ENCODE measurements at regions not wholly inside any gene's neighbourhood (a gene's known extent, or its start where the extent isn't known, plus 50 kb on each side); places are given as distances from the start of the nearest gene placed in this dataset.
"Not testable (repeated sequence)": the region's sequence is repeated elsewhere in the genome, so short reads cannot be mapped to it uniquely, and the experiment has no call there.

GRCh38 chr13:30520571-30520970 is 54.8 kb upstream of the HMGB1 start:
- no peak for DNase-seq

- DNase-seq = no peak
These were observed 57.5 kb upstream of the HMGB1 start for GRCh38 chr13:30523211-30523610.

GRCh38 chr13:30523817-30524216 is 58.1 kb upstream of the HMGB1 start:
- DNase-seq = not testable (repeated sequence)

- DNase-seq = peak; percentile 33
These were observed 59.5 kb upstream of the HMGB1 start for GRCh38 chr13:30525212-30525611.

DNA sequence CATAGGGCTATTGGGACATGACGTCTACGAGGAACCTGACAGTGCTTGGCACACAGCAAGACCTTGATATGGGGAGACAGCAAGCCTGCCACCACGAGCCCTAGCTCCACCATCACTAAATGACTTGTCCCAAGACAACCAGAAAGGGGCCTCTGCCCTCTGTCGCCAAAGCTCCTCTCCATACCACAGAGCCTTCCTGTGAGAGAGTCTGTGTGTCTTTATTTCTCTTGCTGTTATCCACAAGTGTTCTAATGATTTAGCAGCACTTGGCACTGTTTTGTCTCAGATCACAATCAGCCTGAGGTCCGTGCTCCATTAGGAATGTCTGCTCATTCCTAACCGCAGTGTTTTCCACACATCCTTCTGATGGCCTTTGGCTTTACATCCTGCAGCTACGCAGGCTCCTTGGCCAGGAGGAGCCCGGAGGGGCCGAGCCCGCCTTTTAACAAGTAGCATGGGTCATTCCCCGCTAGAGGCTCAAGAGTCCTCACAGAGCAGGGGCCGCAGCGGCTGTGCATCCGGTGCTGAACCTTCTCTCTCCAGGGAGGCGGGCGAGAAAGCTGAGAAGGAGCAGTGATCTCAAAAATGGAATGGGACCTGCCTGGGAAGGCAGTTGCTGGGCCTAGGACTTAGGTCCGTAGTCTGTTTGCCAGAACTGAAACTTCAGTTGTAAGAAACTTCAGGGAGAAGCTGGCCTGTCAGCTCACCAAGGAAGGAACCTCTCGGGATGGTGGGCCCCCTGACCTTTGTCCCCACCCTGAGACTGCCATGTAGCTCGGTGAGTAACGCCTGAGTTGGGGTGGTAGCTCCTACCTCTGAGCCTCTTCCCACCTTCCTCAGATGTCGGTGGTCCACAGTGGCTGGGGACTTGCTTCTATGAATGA is 61.1 kb upstream of the HMGB1 start:
- DNase-seq = no peak

DNA sequence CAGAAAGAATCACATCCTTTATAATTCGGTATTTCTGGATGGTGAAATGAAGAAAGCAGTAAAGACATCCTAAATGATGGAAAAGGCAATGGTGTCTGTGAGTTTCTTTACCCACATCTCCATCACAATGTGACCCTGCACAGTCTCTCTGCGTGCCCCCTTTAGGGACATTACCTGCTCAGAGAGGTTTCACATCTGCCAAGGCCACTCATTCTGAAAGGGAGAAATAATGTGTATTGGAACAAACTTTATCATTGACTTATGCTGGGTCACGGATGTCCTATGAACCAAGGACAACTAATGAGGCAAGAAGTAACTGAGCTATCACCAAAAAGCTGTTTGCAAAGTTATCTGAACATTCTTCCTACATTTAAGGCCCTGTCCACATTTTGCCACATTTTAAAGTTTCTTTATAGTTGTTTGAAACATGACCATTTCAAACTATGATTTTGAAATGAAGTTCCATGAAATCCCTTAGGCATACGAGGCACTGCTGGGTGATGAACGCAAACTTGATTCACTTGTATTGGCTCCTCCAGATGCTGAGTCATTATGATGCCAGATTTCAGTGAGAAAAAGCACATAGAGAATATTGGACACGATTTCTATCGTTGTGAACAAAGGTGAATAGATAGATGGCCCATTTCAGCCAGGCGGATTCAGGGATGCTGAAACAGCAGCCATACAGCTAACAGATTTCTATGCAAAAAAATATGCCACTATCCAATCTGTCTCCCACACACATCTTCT is 63.5 kb upstream of the HMGB1 start:
- no peak for DNase-seq

- DNase-seq = no peak
These were observed 69.3 kb upstream of the HMGB1 start for GRCh38 chr13:30535046-30535445.

- no peak for DNase-seq
These were observed 72.4 kb upstream of the USPL1 start for GRCh38 chr13:30545320-30545719.

DNA sequence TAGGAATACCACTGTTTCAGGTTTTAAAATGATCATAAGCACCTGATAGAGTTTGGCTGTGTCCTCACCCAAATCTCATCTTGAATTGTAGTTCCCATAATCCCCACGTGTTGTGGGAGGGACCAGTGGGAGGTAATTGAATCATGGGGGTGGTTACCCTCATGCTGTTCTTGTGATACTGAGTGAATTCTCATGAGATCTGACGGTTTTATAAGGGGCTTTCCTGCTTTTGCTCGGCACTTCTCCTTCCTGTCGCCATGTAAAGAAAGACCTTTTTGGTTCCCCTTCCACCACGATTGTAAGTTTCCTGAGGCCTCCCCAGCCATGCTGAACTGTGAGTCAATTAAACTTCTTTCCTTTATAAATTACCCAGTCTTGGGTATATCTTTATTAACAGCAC is 69.7 kb upstream of the USPL1 start:
- not testable (repeated sequence) for DNase-seq

DNA sequence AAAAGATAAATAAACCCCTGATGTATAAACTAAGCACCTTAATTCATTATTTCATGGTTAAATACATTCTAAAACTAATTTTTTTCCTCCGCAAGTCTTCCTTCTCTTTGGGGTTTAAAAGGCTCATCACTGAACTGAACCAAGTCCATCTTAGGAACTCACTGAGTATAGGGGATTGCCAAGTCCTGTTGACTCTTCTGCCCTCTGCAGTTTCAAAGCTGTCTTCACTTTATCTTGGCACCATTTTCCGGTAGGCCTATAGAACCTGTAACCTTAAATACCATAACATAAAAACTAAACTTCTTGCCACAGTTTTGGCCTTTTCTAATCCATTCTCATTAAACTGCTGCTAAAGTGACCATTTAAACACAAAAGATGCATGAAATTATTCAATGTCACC is 66.5 kb upstream of the USPL1 start:
- DNase-seq = peak; percentile 26

- DNase-seq = no peak
These were observed 65.2 kb upstream of the USPL1 start for GRCh38 chr13:30552567-30552966.

DNA sequence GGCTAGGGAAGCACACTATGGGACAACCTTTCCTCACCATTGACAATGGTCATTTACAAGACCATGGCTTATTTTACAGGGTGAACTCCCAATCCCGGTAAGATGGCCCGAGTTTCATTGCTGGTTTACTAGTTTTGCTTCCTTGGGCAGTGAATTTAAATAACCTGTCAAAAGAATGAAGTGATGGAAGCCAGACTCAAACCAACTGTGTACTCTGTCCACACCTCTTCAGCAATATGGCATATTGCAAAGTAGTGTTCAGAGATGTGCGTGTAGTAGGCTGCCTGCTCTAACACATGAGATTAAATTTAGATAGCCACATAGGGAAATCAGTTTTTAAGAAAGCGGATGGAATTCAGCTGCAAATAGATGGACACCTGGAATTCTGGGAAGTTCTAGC is 58.4 kb upstream of the USPL1 start:
- no peak for DNase-seq

GRCh38 chr13:30560212-30560611 is 57.5 kb upstream of the USPL1 start:
- no peak for DNase-seq

DNA sequence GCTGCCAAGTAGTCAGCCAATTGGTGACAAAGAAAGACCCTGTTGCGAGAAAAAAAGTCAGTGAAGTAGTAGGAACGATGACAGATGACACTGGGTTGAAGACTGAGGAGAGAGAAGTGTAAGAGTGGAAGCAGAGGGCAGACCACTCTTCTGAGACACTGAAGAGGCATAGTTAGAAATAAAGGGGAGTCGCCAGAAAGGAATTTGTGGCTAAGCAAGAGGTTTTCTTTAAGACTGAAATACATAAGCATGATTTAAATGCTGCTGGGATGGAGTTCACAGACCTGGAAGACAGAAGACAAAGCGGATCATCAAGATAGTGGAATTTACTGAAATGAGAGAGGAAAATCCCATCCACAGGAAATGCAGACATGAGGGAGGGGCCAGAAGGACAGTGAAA is 56.2 kb upstream of the USPL1 start:
- DNase-seq = no peak

- DNase-seq = no peak
These were observed 53.2 kb upstream of the USPL1 start for GRCh38 chr13:30564489-30564888.

DNA sequence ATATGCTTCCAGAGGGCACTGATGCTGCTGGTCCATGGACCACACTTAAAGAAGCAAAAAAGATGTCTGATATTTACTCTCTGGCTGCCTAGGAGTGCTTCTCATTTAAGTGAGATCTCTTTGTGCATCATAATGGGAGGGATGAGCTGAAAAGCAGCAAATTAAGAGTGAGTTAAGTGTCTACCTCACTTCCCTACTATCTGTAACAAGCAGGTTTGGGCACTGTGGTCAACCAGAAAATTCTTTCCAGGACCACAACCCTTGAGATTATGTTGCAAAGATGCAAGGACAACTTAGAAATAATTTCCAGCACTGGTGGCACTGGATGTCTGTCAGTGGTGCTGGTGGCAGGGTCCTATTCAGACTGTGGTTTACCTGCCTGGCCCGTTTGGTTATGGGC is 52.1 kb upstream of the USPL1 start:
- no peak for DNase-seq

DNA sequence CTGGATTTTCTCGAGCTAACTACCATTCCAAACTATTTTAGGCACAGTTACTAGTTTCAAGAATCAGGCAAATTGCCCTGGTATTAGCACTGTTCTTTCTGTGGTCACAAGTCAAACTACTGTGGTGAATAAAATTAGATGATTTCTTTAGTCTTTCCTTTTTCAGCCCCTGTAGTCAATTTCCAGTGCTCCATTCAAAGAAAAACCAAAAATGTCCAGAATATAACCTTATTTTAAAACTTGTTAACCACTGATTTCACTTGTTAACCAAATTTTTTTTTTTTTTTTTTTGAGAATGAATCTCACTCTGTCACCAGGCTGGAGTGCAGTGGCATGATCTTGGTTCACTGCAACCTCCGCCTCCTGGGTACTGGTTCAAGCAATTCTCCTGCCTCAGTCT is 50.6 kb upstream of the USPL1 start:
- no peak for DNase-seq
